DND-41 (cell line): ENCODE measurements at regions not wholly inside any gene's neighbourhood (a gene's known extent, or its start where the extent isn't known, plus 50 kb on each side); places are given as distances from the start of the nearest gene placed in this dataset.

Source experiments
- ATAC-seq: fragments of 200-7000 bp; cut with Tn5 transposase; 3 replicates; pipeline ENCODE4 v1.9.1; 2021; ENCODE audit warnings: low read depth; ENCODE audit not compliant: insufficient read depth
- DNase-seq: peaks from one replicate; pipeline ENCODE4 v3.0.0-alpha.2; 2020
- H2AFZ ChIP-seq: 2 replicates; pipeline ENCODE4 v1.6.0; 2012; ENCODE audit warnings: low read depth, low read length
- H3K27ac ChIP-seq: 2 replicates; pipeline ENCODE4 v1.5.1; 2012; ENCODE audit warnings: low read length, inconsistent platforms
- H3K27me3 ChIP-seq: fragments of 200-600 bp; sonication (generic); 2 replicates; pipeline ENCODE4 v1.6.0; 2012; ENCODE audit warnings: low read length, mild to moderate bottlenecking, inconsistent platforms; ENCODE audit not compliant: insufficient read depth, poor library complexity
- H3K36me3 ChIP-seq: 2 replicates; pipeline ENCODE4 v1.5.1; 2012; ENCODE audit warnings: low read length, inconsistent platforms; ENCODE audit not compliant: insufficient read depth
- H3K4me1 ChIP-seq: 2 replicates; pipeline ENCODE4 v1.5.1; 2012; ENCODE audit warnings: mild to moderate bottlenecking, low read length; ENCODE audit not compliant: insufficient read depth
- H3K4me2 ChIP-seq: 2 replicates; pipeline ENCODE4 v1.6.0; 2012; ENCODE audit warnings: mild to moderate bottlenecking, moderate library complexity, low read length, inconsistent platforms; ENCODE audit not compliant: insufficient read depth
- H3K4me3 ChIP-seq, 2 experiments: fragments of 200-600 bp in 1 of 2; shearing (Covaris generic) in 1 of 2; 2 replicates each; pipeline ENCODE4 v1.5.1; 2012 to 2016; ENCODE audit warnings: inconsistent platforms in 2 of 2, low read length in 2 of 2, mild to moderate bottlenecking in 2 of 2, low read depth in 1 of 2, moderate library complexity in 1 of 2
- H3K79me2 ChIP-seq: 2 replicates; pipeline ENCODE4 v1.6.0; 2012; ENCODE audit warnings: low read length, inconsistent platforms; ENCODE audit not compliant: insufficient read depth
- H3K9ac ChIP-seq: 2 replicates; pipeline ENCODE4 v1.6.0; 2012; ENCODE audit warnings: low read depth, mild to moderate bottlenecking, inconsistent platforms, low read length, moderate library complexity
- H3K9me3 ChIP-seq: 2 replicates; pipeline ENCODE4 v1.5.1; 2012; ENCODE audit warnings: low read length, moderate library complexity, mild to moderate bottlenecking, inconsistent platforms; ENCODE audit not compliant: insufficient read depth, severe bottlenecking
- H4K20me1 ChIP-seq: 2 replicates; pipeline ENCODE4 v1.6.0; 2012; ENCODE audit warnings: low read length; ENCODE audit not compliant: insufficient read depth
- CTCF ChIP-seq: IDR thresholded peaks from 2 replicates; pipeline ENCODE4 v1.5.1; 2012; ENCODE audit warnings: borderline replicate concordance, low read length, moderate library complexity, mild to moderate bottlenecking; ENCODE audit not compliant: poor library complexity, severe bottlenecking; ENCODE audit errors: extremely low read depth
- EZH2 ChIP-seq: IDR thresholded peaks from 3 replicates; pipeline ENCODE4 v1.6.1; 2012; ENCODE audit warnings: borderline replicate concordance, low read depth, mild to moderate bottlenecking, moderate library complexity, low read length, inconsistent platforms; ENCODE audit not compliant: severe bottlenecking

GRCh38 chr19:30920222-30920621, 429.0 kb downstream of the TSHZ3 start:
- Histone ChIP-seq H3K79me2 (no peaks in the 10 kb centered on the region), H3K9me3 (no peaks in the 10 kb centered on the region), H4K20me1 (no peaks in the 10 kb centered on the region), H3K4me2 (no peak overlapping the region), H2AFZ (no peak overlapping the region), H3K27ac (no peak overlapping the region), H3K27me3 (no peaks in the 10 kb centered on the region), H3K9ac (no peak overlapping the region), H3K4me3 (no peak overlapping the region), H3K36me3 (no peaks in the 10 kb centered on the region), H3K4me1 (no peaks in the 10 kb centered on the region)
- ATAC-seq (no peak), DNase-seq (no peak)
- no peak for TF ChIP-seq CTCF
- no peak for TF ChIP-seq EZH2

- Histone ChIP-seq H3K36me3 (no peaks in the 10 kb centered on the region), H3K27ac (no peak overlapping the region), H3K4me3 (no peak overlapping the region), H4K20me1 (no peaks in the 10 kb centered on the region), H3K4me1 (no peaks in the 10 kb centered on the region), H3K27me3 (no peaks in the 10 kb centered on the region), H3K79me2 (no peaks in the 10 kb centered on the region), H3K9me3 (no peaks in the 10 kb centered on the region), H2AFZ (no peak overlapping the region), H3K9ac (no peak overlapping the region), H3K4me2 (no peak overlapping the region)
- TF ChIP-seq CTCF (no peak), EZH2 (no peak)
- DNase-seq: no peak
- no peak for ATAC-seq
Observed at GRCh38 chr19:30919737-30920136, 429.5 kb downstream of the TSHZ3 start.

GRCh38 chr19:30916238-30916637, 433.0 kb downstream of the TSHZ3 start:
- no peak for DNase-seq
- no peaks in the 10 kb centered on the region for H3K36me3 ChIP-seq

More at GRCh38 chr19:30916238-30916637, 433.0 kb downstream of the TSHZ3 start:
- no peak for TF ChIP-seq EZH2
- TF ChIP-seq CTCF: no peak
- Histone ChIP-seq H4K20me1 (no peaks in the 10 kb centered on the region), H3K79me2 (no peaks in the 10 kb centered on the region), H3K4me3 (no peak overlapping the region), H3K9me3 (no peaks in the 10 kb centered on the region), H3K27ac (no peak overlapping the region), H2AFZ (no peak overlapping the region), H3K4me1 (no peaks in the 10 kb centered on the region), H3K9ac (no peak overlapping the region), H3K27me3 (no peaks in the 10 kb centered on the region), H3K4me2 (no peak overlapping the region)
- ATAC-seq: no peak
